SK-N-SH (cell line): ENCODE measurements at regions not wholly inside any gene's neighbourhood (a gene's known extent, or its start where the extent isn't known, plus 50 kb on each side); places are given as distances from the start of the nearest gene placed in this dataset.

Experiments
- CTCF ChIA-PET: fragments of 300-600, 350-600 bp; formaldehyde crosslinking; extraction: SDS; loops from one replicate; lab custom pipeline; 2021; lab: Yijun Ruan, JAX
- POLR2A ChIA-PET: fragments of 350-600 bp; sonication (Branson Sonifier 250); formaldehyde crosslinking; extraction: SDS; loops from one replicate; lab custom pipeline; 2020; ENCODE audit warnings: antibody characterized with exemption, inconsistent platforms; lab: Yijun Ruan, JAX
- DNase-seq: peaks from one replicate; pipeline ENCODE4 v3.0.0; 2012
- H2AFZ ChIP-seq: fragments of 200-600 bp; sonication (generic); 2 replicates; pipeline ENCODE4 v1.8.1; 2016; ENCODE audit warnings: antibody characterized with exemption, mild to moderate bottlenecking, low read depth
- H3F3A ChIP-seq: fragments of 200-600 bp; sonication (generic); replicated peaks from 2 replicates; pipeline ENCODE3; 2016; ENCODE audit warnings: antibody characterized with exemption, mild to moderate bottlenecking; ENCODE audit not compliant: insufficient read depth
- H3K27ac ChIP-seq, 2 experiments: fragments of 200-500 bp in 1 of 2; fragments of 200-600 bp in 1 of 2; sonication (Bioruptor generic) in 1 of 2; sonication (generic), shearing (Covaris generic) in 1 of 2; 2 replicates each; pipeline versions ENCODE4 v1.5.1 to v1.6.1; 2014 to 2016; ENCODE audit warnings: low read depth in 2 of 2, inconsistent platforms in 1 of 2, low read length in 1 of 2, mild to moderate bottlenecking in 1 of 2, mixed read lengths in 1 of 2
- H3K27me3 ChIP-seq: fragments of 200-600 bp; sonication (generic), shearing (Covaris generic); 2 replicates; pipeline ENCODE4 v1.6.1; 2016; ENCODE audit warnings: mixed run types; ENCODE audit not compliant: insufficient read depth
- H3K36me3 ChIP-seq, 2 experiments: fragments of 200-500 bp in 1 of 2; fragments of 200-600 bp in 1 of 2; sonication (Bioruptor generic) in 1 of 2; sonication (generic) in 1 of 2; replicated peaks in 1 of 2; 2 replicates each; pipeline versions ENCODE3 to v1.5.1; 2014 to 2016; ENCODE audit warnings: low read length in 1 of 2, mild to moderate bottlenecking in 1 of 2; ENCODE audit not compliant: insufficient read depth in 2 of 2, control insufficient read depth in 1 of 2
- H3K4me1 ChIP-seq, 2 experiments: fragments of 200-500 bp in 1 of 2; fragments of 200-600 bp in 1 of 2; sonication (Bioruptor generic) in 1 of 2; sonication (generic), shearing (Covaris generic) in 1 of 2; 2 replicates each; pipeline versions ENCODE4 v1.5.1 to v1.6.1; 2014 to 2016; ENCODE audit warnings: low read depth in 1 of 2, low read length in 1 of 2, mixed run types in 1 of 2; ENCODE audit not compliant: insufficient read depth in 2 of 2, control insufficient read depth in 1 of 2
- H3K4me2 ChIP-seq: fragments of 200-600 bp; sonication (generic), shearing (Covaris generic); 2 replicates; pipeline ENCODE4 v1.6.1; 2017; ENCODE audit warnings: mixed run types
- H3K4me3 ChIP-seq, 2 experiments: fragments of 200-500 bp in 1 of 2; fragments of 200-600 bp in 1 of 2; sonication (Bioruptor generic) in 1 of 2; sonication (generic), shearing (Covaris generic) in 1 of 2; 2 replicates each; pipeline versions ENCODE4 v1.5.1 to v1.8.1; 2014 to 2016; ENCODE audit warnings: low read depth in 2 of 2, inconsistent platforms in 1 of 2, low read length in 1 of 2, mild to moderate bottlenecking in 1 of 2, mixed read lengths in 1 of 2, moderate library complexity in 1 of 2
- H3K79me2 ChIP-seq: fragments of 200-600 bp; sonication (generic); 2 replicates; pipeline ENCODE4 v1.8.1; 2017; ENCODE audit warnings: mild to moderate bottlenecking; ENCODE audit not compliant: insufficient read depth
- H3K9ac ChIP-seq: fragments of 200-600 bp; sonication (generic); 2 replicates; pipeline ENCODE4 v1.6.1; 2017; ENCODE audit warnings: mixed run types
- H3K9me2 ChIP-seq: fragments of 200-600 bp; sonication (generic); 2 replicates; pipeline ENCODE4 v1.6.1; 2017; ENCODE audit warnings: mixed run types
- H3K9me3 ChIP-seq: fragments of 200-600 bp; sonication (generic); 2 replicates; pipeline ENCODE4 v1.6.1; 2017; ENCODE audit warnings: mixed run types, mild to moderate bottlenecking, moderate library complexity
- H4K20me1 ChIP-seq: fragments of 200-600 bp; sonication (generic); 2 replicates; pipeline ENCODE4 v1.6.1; 2017; ENCODE audit warnings: mild to moderate bottlenecking, mixed run types; ENCODE audit not compliant: insufficient read depth
- EZH2phosphoT487 ChIP-seq: fragments of 200-600 bp; sonication (generic); IDR thresholded peaks from 2 replicates; pipeline ENCODE4 v1.6.1; 2017; ENCODE audit warnings: low read depth, mixed run types, mild to moderate bottlenecking, antibody characterized with exemption, moderate library complexity, borderline replicate concordance
- GABPA ChIP-seq: IDR thresholded peaks from 2 replicates; pipeline ENCODE4 v1.4.0; 2012; ENCODE audit warnings: low read depth, mild to moderate bottlenecking
- WGBS: methylation state at CpG from one replicate; pipeline ENCODE4 v1.1.6; 2017; ENCODE audit warnings: low lambda C conversion rate; 5-methylcytosine and 5-hydroxymethylcytosine counted together
- TF ChIP-seq, protein P1 (sequence below): fragments of 150-350 bp; IDR thresholded peaks from 2 replicates; pipeline ENCODE4 v1.6.1; 2017; ENCODE audit warnings: antibody characterized with exemption, low read length, low read depth, borderline replicate concordance
- TF ChIP-seq, protein P2 (sequence below): IDR thresholded peaks from 2 replicates; pipeline ENCODE4 v1.4.0; 2012; ENCODE audit warnings: low read depth, borderline replicate concordance
- TF ChIP-seq, protein P3 (sequence below): fragments of 200-600 bp; sonication (generic); IDR thresholded peaks from 2 replicates; pipeline ENCODE4 v1.6.1; 2017; ENCODE audit warnings: antibody characterized with exemption, mild to moderate bottlenecking, moderate library complexity
- TF ChIP-seq, protein P4 (sequence below): IDR thresholded peaks from 2 replicates; pipeline ENCODE4; 2012

DNA sequence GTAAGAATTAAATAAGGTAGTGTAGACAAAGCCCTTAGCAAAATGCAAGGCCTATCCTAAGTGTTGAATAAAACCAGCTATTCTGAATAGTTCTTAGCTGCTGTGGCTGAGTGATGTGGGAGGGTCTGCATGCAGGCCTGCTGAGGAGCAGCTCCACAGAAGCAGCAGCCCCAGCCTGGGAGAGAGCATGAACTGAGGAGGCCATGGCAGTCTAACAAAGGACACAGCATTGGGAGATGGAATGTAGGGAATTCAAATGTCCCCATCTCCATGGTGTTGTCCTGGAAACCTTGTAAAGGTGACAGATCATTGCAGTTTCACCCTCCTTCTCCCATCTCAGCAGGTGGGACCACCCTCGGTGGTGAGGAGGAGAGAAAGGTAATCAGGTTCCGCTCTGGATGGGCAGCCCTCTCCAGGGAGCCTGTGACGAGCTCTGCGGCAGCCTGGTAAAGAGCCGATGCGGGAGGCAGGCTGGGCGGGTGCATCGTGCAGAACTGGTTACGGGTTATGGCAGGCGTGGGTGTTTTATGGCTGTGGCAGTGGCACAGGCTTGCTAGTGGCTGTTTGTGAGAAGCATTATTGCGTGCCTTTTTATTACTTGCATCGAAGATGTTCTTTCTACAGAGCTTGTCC, 199.9 kb upstream of the GLRA1 start:
- no peaks in the 10 kb centered on the region; the same call in 1 of the 2 replicates for H3K27me3 ChIP-seq
- H2AFZ ChIP-seq = no peak overlapping the region
- no peaks in the 10 kb centered on the region for H3F3A ChIP-seq
- TF ChIP-seq, protein P1, sequence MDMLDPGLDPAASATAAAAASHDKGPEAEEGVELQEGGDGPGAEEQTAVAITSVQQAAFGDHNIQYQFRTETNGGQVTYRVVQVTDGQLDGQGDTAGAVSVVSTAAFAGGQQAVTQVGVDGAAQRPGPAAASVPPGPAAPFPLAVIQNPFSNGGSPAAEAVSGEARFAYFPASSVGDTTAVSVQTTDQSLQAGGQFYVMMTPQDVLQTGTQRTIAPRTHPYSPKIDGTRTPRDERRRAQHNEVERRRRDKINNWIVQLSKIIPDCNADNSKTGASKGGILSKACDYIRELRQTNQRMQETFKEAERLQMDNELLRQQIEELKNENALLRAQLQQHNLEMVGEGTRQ = no peak
- TF ChIP-seq, protein P2, sequence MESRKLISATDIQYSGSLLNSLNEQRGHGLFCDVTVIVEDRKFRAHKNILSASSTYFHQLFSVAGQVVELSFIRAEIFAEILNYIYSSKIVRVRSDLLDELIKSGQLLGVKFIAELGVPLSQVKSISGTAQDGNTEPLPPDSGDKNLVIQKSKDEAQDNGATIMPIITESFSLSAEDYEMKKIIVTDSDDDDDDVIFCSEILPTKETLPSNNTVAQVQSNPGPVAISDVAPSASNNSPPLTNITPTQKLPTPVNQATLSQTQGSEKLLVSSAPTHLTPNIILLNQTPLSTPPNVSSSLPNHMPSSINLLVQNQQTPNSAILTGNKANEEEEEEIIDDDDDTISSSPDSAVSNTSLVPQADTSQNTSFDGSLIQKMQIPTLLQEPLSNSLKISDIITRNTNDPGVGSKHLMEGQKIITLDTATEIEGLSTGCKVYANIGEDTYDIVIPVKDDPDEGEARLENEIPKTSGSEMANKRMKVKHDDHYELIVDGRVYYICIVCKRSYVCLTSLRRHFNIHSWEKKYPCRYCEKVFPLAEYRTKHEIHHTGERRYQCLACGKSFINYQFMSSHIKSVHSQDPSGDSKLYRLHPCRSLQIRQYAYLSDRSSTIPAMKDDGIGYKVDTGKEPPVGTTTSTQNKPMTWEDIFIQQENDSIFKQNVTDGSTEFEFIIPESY = no peak
- H3K9ac ChIP-seq = no peak overlapping the region
- H3K9me3 ChIP-seq = no peaks in the 10 kb centered on the region
- 7% methylated on average over 5 of the region's 12 CpGs for WGBS
- no peak overlapping the region for H3K4me3 ChIP-seq
- no peaks in the 10 kb centered on the region for H3K9me2 ChIP-seq
- no peaks in the 10 kb centered on the region for H4K20me1 ChIP-seq
- no peak overlapping the region for H3K27ac ChIP-seq
- no peaks in the 10 kb centered on the region for H3K36me3 ChIP-seq
- H3K4me1 ChIP-seq = no peaks in the 10 kb centered on the region
- H3K79me2 ChIP-seq = no peaks in the 10 kb centered on the region
- no peak for DNase-seq
- ChIA-PET POLR2A (no interaction called here), CTCF (interaction anchor here (0.9 to 1.7 kb wide), 3 partner anchors 18 to 674 kb away, joined by 3 to 7 read pairs (median 3); no protein-coding TSS in a partner anchor)
- no peak overlapping the region for H3K4me2 ChIP-seq

DNA sequence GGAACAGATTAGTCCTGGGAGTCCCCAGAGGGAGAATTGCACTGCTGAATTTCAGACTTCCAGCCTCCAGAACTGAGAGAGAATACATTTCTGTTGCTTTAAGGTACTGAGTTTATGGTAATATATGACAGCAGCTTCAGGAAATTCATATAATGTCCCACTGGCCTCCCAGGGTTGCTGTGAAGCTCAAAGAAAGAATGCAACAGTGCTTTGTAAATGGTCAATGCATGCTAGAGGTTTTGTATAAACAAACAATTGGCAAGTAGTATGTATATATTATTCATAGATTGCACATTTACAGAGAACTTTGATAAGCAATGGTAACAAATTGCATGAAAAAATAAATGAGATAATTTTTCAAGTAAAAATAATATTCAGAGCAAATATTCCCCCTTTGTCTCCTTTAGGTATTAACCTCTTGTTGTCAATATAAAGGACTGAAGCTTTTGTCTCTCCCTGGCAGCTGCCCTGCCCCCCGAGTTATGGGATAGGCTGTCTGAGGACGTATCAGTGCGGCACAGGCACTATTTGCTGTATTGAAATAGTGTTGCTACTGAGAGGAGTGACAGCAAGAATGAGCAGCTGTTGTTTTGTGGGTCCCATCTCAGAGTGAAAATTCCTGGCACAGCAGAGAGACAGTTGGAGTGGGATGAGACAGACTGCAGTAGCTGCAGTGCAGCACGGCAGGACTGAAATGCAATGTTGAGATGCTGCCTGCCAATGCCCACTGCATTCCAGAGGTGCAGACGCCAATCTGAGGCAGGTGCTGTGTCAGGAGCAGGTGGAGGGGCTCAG, 194.2 kb upstream of the GLRA1 start:
- WGBS = 6% methylated on average over 5 of the region's 5 CpGs
- H4K20me1 ChIP-seq = no peaks in the 10 kb centered on the region
- H3K9me3 ChIP-seq = no peaks in the 10 kb centered on the region
- no peaks in the 10 kb centered on the region; the same call in 1 of the 2 replicates for H3K27me3 ChIP-seq
- H3K36me3 ChIP-seq = no peaks in the 10 kb centered on the region
- no peak overlapping the region for H3K9ac ChIP-seq
- TF ChIP-seq GABPA (no peak), EZH2phosphoT487 (no peak)
- TF ChIP-seq, protein P3, sequence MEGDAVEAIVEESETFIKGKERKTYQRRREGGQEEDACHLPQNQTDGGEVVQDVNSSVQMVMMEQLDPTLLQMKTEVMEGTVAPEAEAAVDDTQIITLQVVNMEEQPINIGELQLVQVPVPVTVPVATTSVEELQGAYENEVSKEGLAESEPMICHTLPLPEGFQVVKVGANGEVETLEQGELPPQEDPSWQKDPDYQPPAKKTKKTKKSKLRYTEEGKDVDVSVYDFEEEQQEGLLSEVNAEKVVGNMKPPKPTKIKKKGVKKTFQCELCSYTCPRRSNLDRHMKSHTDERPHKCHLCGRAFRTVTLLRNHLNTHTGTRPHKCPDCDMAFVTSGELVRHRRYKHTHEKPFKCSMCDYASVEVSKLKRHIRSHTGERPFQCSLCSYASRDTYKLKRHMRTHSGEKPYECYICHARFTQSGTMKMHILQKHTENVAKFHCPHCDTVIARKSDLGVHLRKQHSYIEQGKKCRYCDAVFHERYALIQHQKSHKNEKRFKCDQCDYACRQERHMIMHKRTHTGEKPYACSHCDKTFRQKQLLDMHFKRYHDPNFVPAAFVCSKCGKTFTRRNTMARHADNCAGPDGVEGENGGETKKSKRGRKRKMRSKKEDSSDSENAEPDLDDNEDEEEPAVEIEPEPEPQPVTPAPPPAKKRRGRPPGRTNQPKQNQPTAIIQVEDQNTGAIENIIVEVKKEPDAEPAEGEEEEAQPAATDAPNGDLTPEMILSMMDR = no peak
- TF ChIP-seq, protein P4, sequence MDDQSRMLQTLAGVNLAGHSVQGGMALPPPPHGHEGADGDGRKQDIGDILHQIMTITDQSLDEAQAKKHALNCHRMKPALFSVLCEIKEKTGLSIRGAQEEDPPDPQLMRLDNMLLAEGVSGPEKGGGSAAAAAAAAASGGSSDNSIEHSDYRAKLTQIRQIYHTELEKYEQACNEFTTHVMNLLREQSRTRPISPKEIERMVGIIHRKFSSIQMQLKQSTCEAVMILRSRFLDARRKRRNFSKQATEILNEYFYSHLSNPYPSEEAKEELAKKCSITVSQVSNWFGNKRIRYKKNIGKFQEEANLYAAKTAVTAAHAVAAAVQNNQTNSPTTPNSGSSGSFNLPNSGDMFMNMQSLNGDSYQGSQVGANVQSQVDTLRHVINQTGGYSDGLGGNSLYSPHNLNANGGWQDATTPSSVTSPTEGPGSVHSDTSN = no peak
- no peaks in the 10 kb centered on the region for H3F3A ChIP-seq
- DNase-seq = no peak
- POLR2A ChIA-PET = no interaction called here
- H2AFZ ChIP-seq = no peak overlapping the region
- no peak overlapping the region for H3K4me3 ChIP-seq
- CTCF ChIA-PET = no interaction called here
- no peak overlapping the region for H3K4me2 ChIP-seq
- H3K79me2 ChIP-seq = no peaks in the 10 kb centered on the region
- no peak overlapping the region for H3K27ac ChIP-seq
- no peaks in the 10 kb centered on the region for H3K9me2 ChIP-seq
- no peaks in the 10 kb centered on the region for H3K4me1 ChIP-seq
